Fibroblast of lung (primary cell): ENCODE measurements at regions not wholly inside any gene's neighbourhood (a gene's known extent, or its start where the extent isn't known, plus 50 kb on each side); places are given as distances from the start of the nearest gene placed in this dataset.
A peak's percentile ranks its signal among the peaks of the same experiment; 100 is the strongest.

ENCODE experiments used
- DNase-seq, 2 donors: peaks; one replicate each; pipeline versions ENCODE4 v3.0.0 to v3.0.0-alpha.2; 2010; ENCODE audit warnings: low read depth in 2 of 2
- H2AFZ ChIP-seq: 2 replicates; pipeline ENCODE4 v1.5.1; 2012; ENCODE audit warnings: low read length, control low read depth, inconsistent platforms
- H3K27ac ChIP-seq: 2 replicates; pipeline ENCODE4 v1.5.1; 2011; ENCODE audit warnings: low read length, control low read depth; ENCODE audit not compliant: insufficient read depth
- H3K27me3 ChIP-seq: 2 replicates; pipeline ENCODE4 v1.5.1; 2011; ENCODE audit warnings: mild to moderate bottlenecking, low read length; ENCODE audit not compliant: control insufficient read depth, insufficient read depth
- H3K36me3 ChIP-seq: 2 replicates; pipeline ENCODE4 v1.5.1; 2011; ENCODE audit warnings: low read length; ENCODE audit not compliant: control insufficient read depth, insufficient read depth
- H3K4me1 ChIP-seq: 2 replicates; pipeline ENCODE4 v1.5.1; 2011; ENCODE audit warnings: low read length; ENCODE audit not compliant: control insufficient read depth, insufficient read depth; ENCODE audit errors: extremely low read depth
- H3K4me2 ChIP-seq: 2 replicates; pipeline ENCODE4 v1.5.1; 2011; ENCODE audit warnings: low read length, control low read depth; ENCODE audit not compliant: insufficient read depth; ENCODE audit errors: extremely low read depth
- H3K4me3 ChIP-seq, 4 experiments: fragments of 200-600 bp in 1 of 4; sonication (generic) in 1 of 4; replicated peaks in 1 of 4; 2 replicates each; pipeline ENCODE4 v1.5.1; 2011 to 2016; ENCODE audit warnings: low read length in 4 of 4, low read depth in 3 of 4, mild to moderate bottlenecking in 3 of 4, control low read depth in 2 of 4, inconsistent platforms in 1 of 4, mixed read lengths in 1 of 4; ENCODE audit not compliant: insufficient read depth in 1 of 4; ENCODE audit errors: control extremely low read depth in 1 of 4
- H3K79me2 ChIP-seq: 2 replicates; pipeline ENCODE4 v1.5.1; 2012; ENCODE audit warnings: mild to moderate bottlenecking, low read length, inconsistent platforms; ENCODE audit not compliant: control insufficient read depth, insufficient read depth
- H3K9ac ChIP-seq: 2 replicates; pipeline ENCODE4 v1.5.1; 2011; ENCODE audit warnings: mild to moderate bottlenecking, low read length, control low read depth; ENCODE audit not compliant: insufficient read depth
- H3K9me3 ChIP-seq: 2 replicates; pipeline ENCODE4 v1.5.1; 2012; ENCODE audit warnings: low read depth, low read length; ENCODE audit not compliant: control insufficient read depth, insufficient read depth
- H4K20me1 ChIP-seq: 2 replicates; pipeline ENCODE4 v1.5.1; 2011; ENCODE audit warnings: low read length; ENCODE audit not compliant: control insufficient read depth, insufficient read depth; ENCODE audit errors: extremely low read depth
- EZH2 ChIP-seq: IDR thresholded peaks from 2 replicates; pipeline ENCODE4 v1.5.1; 2012; ENCODE audit warnings: low read length, control low read depth, mild to moderate bottlenecking; ENCODE audit errors: missing control alignments
- TF ChIP-seq, protein P1 (sequence below), 2 donors: IDR thresholded peaks in 1 of 2; conservative IDR thresholded peaks in 1 of 2; 1 replicate in 1 of 2; 2 replicates in 1 of 2; pipeline ENCODE4 v1.5.1; 2011 to 2012; ENCODE audit warnings: low read length in 2 of 2, control low read depth in 1 of 2, inconsistent platforms in 1 of 2, low read depth in 1 of 2, mild to moderate bottlenecking in 1 of 2

- Histone ChIP-seq H3K36me3 (no peaks in the 10 kb centered on the region), H3K4me2 (peak overlapping the region; percentile 62), H2AFZ (peak overlapping the region; percentile 43), H3K79me2 (no peaks in the 10 kb centered on the region), H3K9ac (no peak overlapping the region), H3K9me3 (no peaks in the 10 kb centered on the region), H3K4me3 (peak overlapping the region; percentile 3 to 56 (median 19)), H3K27ac (no peak overlapping the region), H4K20me1 (no peaks in the 10 kb centered on the region), H3K4me1 (no peaks in the 10 kb centered on the region), H3K27me3 (no peaks in the 10 kb centered on the region)
- peak; percentile 3 to 77 for DNase-seq
- TF ChIP-seq EZH2, result no peak
- TF ChIP-seq, protein P1, sequence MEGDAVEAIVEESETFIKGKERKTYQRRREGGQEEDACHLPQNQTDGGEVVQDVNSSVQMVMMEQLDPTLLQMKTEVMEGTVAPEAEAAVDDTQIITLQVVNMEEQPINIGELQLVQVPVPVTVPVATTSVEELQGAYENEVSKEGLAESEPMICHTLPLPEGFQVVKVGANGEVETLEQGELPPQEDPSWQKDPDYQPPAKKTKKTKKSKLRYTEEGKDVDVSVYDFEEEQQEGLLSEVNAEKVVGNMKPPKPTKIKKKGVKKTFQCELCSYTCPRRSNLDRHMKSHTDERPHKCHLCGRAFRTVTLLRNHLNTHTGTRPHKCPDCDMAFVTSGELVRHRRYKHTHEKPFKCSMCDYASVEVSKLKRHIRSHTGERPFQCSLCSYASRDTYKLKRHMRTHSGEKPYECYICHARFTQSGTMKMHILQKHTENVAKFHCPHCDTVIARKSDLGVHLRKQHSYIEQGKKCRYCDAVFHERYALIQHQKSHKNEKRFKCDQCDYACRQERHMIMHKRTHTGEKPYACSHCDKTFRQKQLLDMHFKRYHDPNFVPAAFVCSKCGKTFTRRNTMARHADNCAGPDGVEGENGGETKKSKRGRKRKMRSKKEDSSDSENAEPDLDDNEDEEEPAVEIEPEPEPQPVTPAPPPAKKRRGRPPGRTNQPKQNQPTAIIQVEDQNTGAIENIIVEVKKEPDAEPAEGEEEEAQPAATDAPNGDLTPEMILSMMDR (conservative IDR thresholded peaks at IDR 0.05 in 1 of 2, IDR thresholded peaks at IDR 0.05 in 1 of 2; ENCODE audit: low read depth in 1 of 2, low read length in 2 of 2), result no peak
Measured at GRCh38 chr9:31347082-31347617, 1037.3 kb upstream of the ACO1 start.

GRCh38 chr9:31355159-31355882, 1029.1 kb upstream of the ACO1 start:
- no peak for DNase-seq
- Histone ChIP-seq H3K4me1 (no peaks in the 10 kb centered on the region), H3K4me2 (no peak overlapping the region), H4K20me1 (no peaks in the 10 kb centered on the region), H3K27ac (no peak overlapping the region), H3K27me3 (no peaks in the 10 kb centered on the region), H3K4me3 (no peak overlapping the region), H2AFZ (no peak overlapping the region), H3K36me3 (no peaks in the 10 kb centered on the region), H3K79me2 (no peaks in the 10 kb centered on the region), H3K9ac (no peak overlapping the region), H3K9me3 (no peaks in the 10 kb centered on the region)
- TF ChIP-seq, protein P1 (conservative IDR thresholded peaks at IDR 0.05 in 1 of 2, IDR thresholded peaks at IDR 0.05 in 1 of 2; ENCODE audit: low read depth in 1 of 2, low read length in 2 of 2), result no peak
- TF ChIP-seq EZH2, result no peak

- Histone ChIP-seq H3K27me3 (no peaks in the 10 kb centered on the region), H2AFZ (no peak overlapping the region), H3K4me1 (no peaks in the 10 kb centered on the region), H3K9ac (no peak overlapping the region), H3K36me3 (no peaks in the 10 kb centered on the region), H3K4me2 (no peak overlapping the region), H4K20me1 (no peaks in the 10 kb centered on the region), H3K27ac (no peak overlapping the region), H3K4me3 (no peak overlapping the region), H3K9me3 (no peaks in the 10 kb centered on the region), H3K79me2 (no peaks in the 10 kb centered on the region)
- TF ChIP-seq, protein P1 (conservative IDR thresholded peaks at IDR 0.05 in 1 of 2, IDR thresholded peaks at IDR 0.05 in 1 of 2; ENCODE audit: low read depth in 1 of 2, low read length in 2 of 2), result no peak
- no peak for TF ChIP-seq EZH2
- no peak for DNase-seq
Measured at GRCh38 chr9:31355965-31356364, 1028.5 kb upstream of the ACO1 start.
